Stomach (tissue), 8 donors: ENCODE measurements at regions not wholly inside any gene's neighbourhood (a gene's known extent, or its start where the extent isn't known, plus 50 kb on each side); places are given as distances from the start of the nearest gene placed in this dataset.
A peak's percentile ranks its signal among the peaks of the same experiment; 100 is the strongest.

Experiments
- DNase-seq, 2 donors: peaks; one replicate each; pipeline versions ENCODE4 v3.0.0 to v3.0.0-alpha.2; 2013 to 2019
- H3K27ac ChIP-seq, 5 donors: fragments of 200-600 bp in 4 of 5; sonication (generic) in 4 of 5; one replicate each; pipeline ENCODE4 v1.5.1; 2013 to 2019; ENCODE audit warnings: mild to moderate bottlenecking in 1 of 5, moderate library complexity in 1 of 5
- H3K27me3 ChIP-seq, 3 donors: fragments of 200-600 bp; sonication (generic); one replicate each; pipeline ENCODE4 v1.5.1; 2017 to 2019; ENCODE audit warnings: mixed run types in 1 of 3
- H3K36me3 ChIP-seq, 4 donors: fragments of 200-600 bp; sonication (generic); 1 replicate in 3 of 4; 2 replicates in 1 of 4; pipeline ENCODE4 v1.5.1; 2016 to 2019
- H3K4me1 ChIP-seq, 4 donors: fragments of 200-600 bp; sonication (generic); one replicate each; pipeline ENCODE4 v1.5.1; 2016 to 2019
- H3K4me3 ChIP-seq, 4 donors: fragments of 200-600 bp; sonication (generic) in 3 of 4; one replicate each; pipeline ENCODE4 v1.5.1; 2016 to 2019; ENCODE audit warnings: mild to moderate bottlenecking in 1 of 4
- H3K9me3 ChIP-seq, 4 donors: fragments of 200-600 bp; sonication (generic); one replicate each; pipeline ENCODE4 v1.5.1; 2016 to 2019
- EP300 ChIP-seq: sonication (generic); formaldehyde crosslinking; IDR thresholded peaks from one replicate; pipeline ENCODE4 v1.6.1; 2017; ENCODE audit warnings: antibody characterized with exemption
- POLR2A ChIP-seq, 4 donors: fragments of 450-650 bp; IDR thresholded peaks; one replicate each; pipeline ENCODE4 v1.6.1; 2016; ENCODE audit warnings: antibody characterized with exemption in 4 of 4, control low read depth in 2 of 4, mild to moderate bottlenecking in 1 of 4, moderate library complexity in 1 of 4
- POLR2AphosphoS5 ChIP-seq, 3 donors: sonication (generic); formaldehyde crosslinking; IDR thresholded peaks; one replicate each; pipeline ENCODE4 v1.6.1; 2016; ENCODE audit warnings: antibody characterized with exemption in 3 of 3
- WGBS, 5 donors: extraction: QIAGEN DNeasy Blood & Tissue Kit in 3 of 5; methylation state at CpG; one replicate each; pipeline versions ENCODE4 v1.1.5 to v1.1.7; 2013 to 2018; 5-methylcytosine and 5-hydroxymethylcytosine counted together
- intact Hi-C: fragments of 100-400 bp; cut with DNase I; formaldehyde crosslinking; loops from one replicate; pipeline ENCODE4 v1.15.1; 2023; ENCODE audit warnings: low total_unique reads
- TF ChIP-seq, protein P1 (sequence below), 7 experiments: fragments of 450-650 bp in 4 of 7; fragments of 200-600 bp in 3 of 7; sonication (generic) in 3 of 7; IDR thresholded peaks; one replicate each; pipeline ENCODE4 v1.5.1; 2016 to 2019; ENCODE audit warnings: antibody characterized with exemption in 7 of 7, control low read depth in 2 of 7, mild to moderate bottlenecking in 1 of 7
- donor health status: healthy with polysubstance abuse.
- donor health status: Bipolar disorder and iron deficiency.
- donor health status: healthy.

DNA sequence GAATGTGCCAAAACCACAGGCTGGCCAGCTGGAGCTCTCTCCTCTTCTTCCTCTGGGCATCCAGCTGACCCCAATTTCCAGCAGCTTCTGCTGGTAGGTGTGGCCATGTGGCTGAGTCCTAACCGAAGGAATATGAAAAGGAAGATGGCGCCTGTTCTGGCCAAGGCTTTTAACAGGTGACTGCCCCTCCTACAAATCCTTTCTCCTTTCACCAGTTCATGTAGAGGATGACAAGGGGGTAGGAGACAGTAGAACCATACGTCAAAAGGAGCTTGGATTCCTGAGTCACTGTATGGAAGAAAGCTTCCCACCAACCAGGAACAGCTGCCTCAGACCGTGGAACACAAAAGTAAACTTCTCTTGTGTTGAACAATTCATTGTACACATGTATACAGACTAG is 316.7 kb upstream of the IGF1R start:
- Histone ChIP-seq H3K27me3 (peaks cover 0 to 3% (median 0%) of the 10 kb centered on the region in 3 donors), H3K27ac (no peak overlapping the region), H3K9me3 (peaks cover 0 to 4% (median 0%) of the 10 kb centered on the region in 4 donors), H3K4me1 (no peaks in the 10 kb centered on the region), H3K36me3 (no peaks in the 10 kb centered on the region), H3K4me3 (no peak overlapping the region)
- WGBS, 5 donors: 84 to 91% (median 86%) methylated on average over 4 of the region's 4 CpGs
- TF ChIP-seq POLR2A (IDR thresholded peaks at IDR 0.05) (no peak), EP300 (no peak), POLR2AphosphoS5 (IDR thresholded peaks at IDR 0.05) (no peak)
- TF ChIP-seq, protein P1, sequence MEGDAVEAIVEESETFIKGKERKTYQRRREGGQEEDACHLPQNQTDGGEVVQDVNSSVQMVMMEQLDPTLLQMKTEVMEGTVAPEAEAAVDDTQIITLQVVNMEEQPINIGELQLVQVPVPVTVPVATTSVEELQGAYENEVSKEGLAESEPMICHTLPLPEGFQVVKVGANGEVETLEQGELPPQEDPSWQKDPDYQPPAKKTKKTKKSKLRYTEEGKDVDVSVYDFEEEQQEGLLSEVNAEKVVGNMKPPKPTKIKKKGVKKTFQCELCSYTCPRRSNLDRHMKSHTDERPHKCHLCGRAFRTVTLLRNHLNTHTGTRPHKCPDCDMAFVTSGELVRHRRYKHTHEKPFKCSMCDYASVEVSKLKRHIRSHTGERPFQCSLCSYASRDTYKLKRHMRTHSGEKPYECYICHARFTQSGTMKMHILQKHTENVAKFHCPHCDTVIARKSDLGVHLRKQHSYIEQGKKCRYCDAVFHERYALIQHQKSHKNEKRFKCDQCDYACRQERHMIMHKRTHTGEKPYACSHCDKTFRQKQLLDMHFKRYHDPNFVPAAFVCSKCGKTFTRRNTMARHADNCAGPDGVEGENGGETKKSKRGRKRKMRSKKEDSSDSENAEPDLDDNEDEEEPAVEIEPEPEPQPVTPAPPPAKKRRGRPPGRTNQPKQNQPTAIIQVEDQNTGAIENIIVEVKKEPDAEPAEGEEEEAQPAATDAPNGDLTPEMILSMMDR (IDR thresholded peaks at IDR 0.05): no peak
- intact Hi-C loops: no loop called here
- DNase-seq: no peak

DNA sequence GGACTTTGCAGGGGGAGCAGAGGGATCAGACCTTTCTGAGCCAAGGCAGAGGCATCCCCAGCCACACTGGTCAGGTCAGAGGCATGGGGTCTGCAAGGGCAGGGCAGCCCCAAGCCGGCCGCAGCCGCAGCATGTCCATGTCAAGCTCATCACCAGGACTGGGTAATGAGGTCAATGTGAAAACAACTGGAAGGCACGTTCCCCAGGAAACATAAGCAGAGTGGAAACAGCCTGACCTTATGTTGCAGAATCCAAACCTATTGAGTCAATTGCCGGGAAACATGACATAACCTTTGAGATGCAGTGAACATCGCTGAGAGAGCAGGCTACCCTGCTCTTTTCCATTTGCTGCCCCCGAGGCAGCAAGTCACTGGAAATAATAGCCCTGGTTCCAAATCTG is 315.1 kb upstream of the IGF1R start:
- peak in 1 of 2 donors; percentile 44 for DNase-seq
- Histone ChIP-seq H3K4me3 (no peak overlapping the region), H3K27me3 (peaks cover 0 to 3% (median 0%) of the 10 kb centered on the region in 3 donors), H3K27ac (no peak overlapping the region), H3K36me3 (no peaks in the 10 kb centered on the region), H3K9me3 (peaks cover 0 to 4% (median 0%) of the 10 kb centered on the region in 4 donors), H3K4me1 (no peaks in the 10 kb centered on the region)
- TF ChIP-seq POLR2AphosphoS5 (IDR thresholded peaks at IDR 0.05): no peak
- TF ChIP-seq, protein P1 (IDR thresholded peaks at IDR 0.05): no peak
- no peak for TF ChIP-seq EP300
- TF ChIP-seq POLR2A (IDR thresholded peaks at IDR 0.05): no peak
- intact Hi-C loops: no loop called here
- WGBS, 5 donors: 69 to 81% (median 77%) methylated on average over 7 of the region's 7 CpGs

DNA sequence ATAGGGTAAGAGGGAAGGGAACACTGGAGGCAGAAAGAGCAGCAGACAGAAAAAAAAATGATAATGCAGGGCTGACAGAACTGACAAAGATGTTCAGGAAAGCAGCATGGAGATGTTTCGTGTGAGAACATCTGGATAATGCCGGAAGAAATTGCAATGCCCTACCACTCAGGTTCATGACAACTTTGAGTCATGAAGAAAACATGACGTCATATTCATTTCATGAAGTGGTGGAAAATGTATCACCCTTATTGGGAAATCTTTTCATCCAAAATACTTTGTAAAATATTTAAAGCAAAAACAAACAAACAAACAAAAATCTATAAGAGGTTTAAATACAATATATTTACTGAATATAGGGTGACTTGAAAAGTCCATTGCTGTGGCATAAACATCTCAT is 305.4 kb upstream of the IGF1R start:
- TF ChIP-seq EP300 (no peak), POLR2A (IDR thresholded peaks at IDR 0.05) (no peak), POLR2AphosphoS5 (IDR thresholded peaks at IDR 0.05) (no peak)
- TF ChIP-seq, protein P1 (IDR thresholded peaks at IDR 0.05): no peak
- no peaks in the 10 kb centered on the region for H3K36me3 ChIP-seq
- DNase-seq: no peak
- H3K4me3 ChIP-seq: no peak overlapping the region
- H3K9me3 ChIP-seq: no peaks in the 10 kb centered on the region
- H3K4me1 ChIP-seq: no peaks in the 10 kb centered on the region
- 87 to 94% (median 92%) methylated on average over 3 of the region's 3 CpGs for WGBS, 5 donors
- H3K27ac ChIP-seq: no peak overlapping the region
- intact Hi-C loops: no loop called here
- no peaks in the 10 kb centered on the region for H3K27me3 ChIP-seq

DNA sequence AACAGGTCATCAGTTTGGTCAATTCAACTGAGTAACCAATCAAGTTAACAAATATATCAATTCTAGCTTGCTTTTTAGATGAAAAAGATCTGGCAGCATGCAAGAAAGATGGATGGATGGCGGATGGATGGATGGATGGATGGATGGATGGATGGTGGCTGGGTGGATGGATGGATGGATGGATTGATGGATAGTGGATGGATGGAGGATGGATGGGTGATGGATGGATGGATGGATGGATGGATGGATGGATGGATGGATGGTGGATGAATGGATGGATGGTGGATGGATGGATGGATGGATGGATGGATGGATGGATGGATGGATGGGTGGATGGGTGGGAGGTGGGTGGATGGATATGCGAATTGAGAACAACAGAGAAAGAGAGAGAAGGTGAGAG is 303.7 kb upstream of the IGF1R start:
- no peaks in the 10 kb centered on the region for H3K36me3 ChIP-seq
- no peak overlapping the region for H3K27ac ChIP-seq
- TF ChIP-seq POLR2A (IDR thresholded peaks at IDR 0.05) (no peak), EP300 (no peak), POLR2AphosphoS5 (IDR thresholded peaks at IDR 0.05) (no peak)
- TF ChIP-seq, protein P1 (IDR thresholded peaks at IDR 0.05): no peak
- DNase-seq: no peak
- intact Hi-C loops: no loop called here
- no peak overlapping the region for H3K4me3 ChIP-seq
- H3K9me3 ChIP-seq: no peaks in the 10 kb centered on the region
- no peaks in the 10 kb centered on the region for H3K4me1 ChIP-seq
- no peaks in the 10 kb centered on the region for H3K27me3 ChIP-seq
- 70 to 91% (median 84%) methylated on average over 2 of the region's 2 CpGs for WGBS, 5 donors
